ENCODE measurements at regions not wholly inside any gene's neighbourhood (a gene's known extent, or its start where the extent isn't known, plus 50 kb on each side); places are given as distances from the start of the nearest gene placed in this dataset.

- TF ChIP-seq, protein P1, sequence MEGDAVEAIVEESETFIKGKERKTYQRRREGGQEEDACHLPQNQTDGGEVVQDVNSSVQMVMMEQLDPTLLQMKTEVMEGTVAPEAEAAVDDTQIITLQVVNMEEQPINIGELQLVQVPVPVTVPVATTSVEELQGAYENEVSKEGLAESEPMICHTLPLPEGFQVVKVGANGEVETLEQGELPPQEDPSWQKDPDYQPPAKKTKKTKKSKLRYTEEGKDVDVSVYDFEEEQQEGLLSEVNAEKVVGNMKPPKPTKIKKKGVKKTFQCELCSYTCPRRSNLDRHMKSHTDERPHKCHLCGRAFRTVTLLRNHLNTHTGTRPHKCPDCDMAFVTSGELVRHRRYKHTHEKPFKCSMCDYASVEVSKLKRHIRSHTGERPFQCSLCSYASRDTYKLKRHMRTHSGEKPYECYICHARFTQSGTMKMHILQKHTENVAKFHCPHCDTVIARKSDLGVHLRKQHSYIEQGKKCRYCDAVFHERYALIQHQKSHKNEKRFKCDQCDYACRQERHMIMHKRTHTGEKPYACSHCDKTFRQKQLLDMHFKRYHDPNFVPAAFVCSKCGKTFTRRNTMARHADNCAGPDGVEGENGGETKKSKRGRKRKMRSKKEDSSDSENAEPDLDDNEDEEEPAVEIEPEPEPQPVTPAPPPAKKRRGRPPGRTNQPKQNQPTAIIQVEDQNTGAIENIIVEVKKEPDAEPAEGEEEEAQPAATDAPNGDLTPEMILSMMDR (IDR thresholded peaks at IDR 0.05), result no peak
- TF ChIP-seq POLR2A (IDR thresholded peaks at IDR 0.05), result no peak
- TF ChIP-seq POLR2AphosphoS5 (IDR thresholded peaks at IDR 0.05), result no peak
Measured at GRCh38 chr16:85363881-85364280, 249.2 kb upstream of the GSE1 start.
